Left lobe of liver (tissue), 2 donors: ENCODE measurements at regions not wholly inside any gene's neighbourhood (a gene's known extent, or its start where the extent isn't known, plus 50 kb on each side); places are given as distances from the start of the nearest gene placed in this dataset.

ENCODE experiments used
- ATAC-seq: fragments of 200-7000 bp; cut with Tn5 transposase; one replicate; pipeline ENCODE4 v1.9.1; 2020; ENCODE audit warnings: mild to moderate bottlenecking, moderate library complexity
- DNase-seq: peaks from one replicate; pipeline ENCODE4 v3.0.0-alpha.2; 2020; ENCODE audit warnings: low spot score
- donor health status: DM: no; HTN: no; CAD: no; lungs with moderate emphysema.
- donor health status: DM: no; HTN: yes; CAD: no.

DNA sequence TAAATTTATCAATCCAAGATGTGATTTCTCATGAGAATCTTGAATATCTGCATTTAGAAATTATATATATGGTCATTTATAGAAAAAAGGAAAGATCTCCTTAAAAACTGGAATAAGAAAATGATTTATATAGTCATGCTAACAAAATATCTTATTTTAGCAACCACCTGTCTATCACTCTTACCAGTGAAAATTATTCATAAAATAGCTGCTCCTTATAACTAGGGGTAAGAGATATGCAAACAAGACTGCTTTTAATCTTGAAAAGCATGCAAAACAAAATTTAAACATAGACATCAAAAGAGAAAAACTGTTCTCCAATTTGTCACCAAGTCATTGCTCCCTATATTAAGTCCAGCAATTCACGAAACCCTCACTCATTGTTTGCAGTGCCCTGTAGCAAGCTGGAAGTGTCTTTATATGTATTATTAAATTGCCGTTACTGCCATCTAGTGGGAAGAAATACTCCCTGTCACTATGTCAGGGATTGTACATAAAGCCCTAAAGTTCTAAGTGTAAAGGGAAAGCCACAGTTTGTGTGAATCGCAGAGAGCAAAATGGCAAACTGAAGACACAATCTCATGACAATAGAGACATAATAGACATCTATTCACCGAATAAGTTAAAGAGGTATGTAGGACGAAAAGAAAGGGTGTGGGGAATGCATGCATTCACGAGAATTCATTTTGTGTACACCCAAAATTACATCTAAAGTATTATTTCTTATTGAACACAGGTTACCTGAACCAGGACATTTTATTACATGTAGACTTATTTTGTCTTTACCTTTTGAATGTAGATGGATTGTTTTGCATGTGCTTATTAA, 600.5 kb downstream of the USP25 start:
- ATAC-seq (peak; percentile 99), DNase-seq (no peak)

DNA sequence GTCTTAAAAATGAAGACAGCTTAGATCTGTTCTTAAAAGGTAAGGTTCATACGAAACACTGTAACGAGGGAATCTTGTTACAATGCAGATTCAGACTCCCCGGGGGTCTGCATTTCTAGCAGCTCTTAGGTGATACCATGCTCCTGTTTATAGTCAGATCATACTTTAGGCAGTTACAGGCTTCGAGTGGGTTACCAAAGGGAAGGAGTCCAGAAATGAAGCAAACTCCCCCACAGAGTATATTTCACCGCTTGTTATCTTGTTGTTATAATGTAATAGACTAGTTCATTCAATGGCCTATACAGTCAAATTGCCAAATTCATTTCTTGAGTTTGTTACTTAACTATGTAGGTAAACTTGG, 601.1 kb downstream of the USP25 start:
- ATAC-seq, result no peak
- no peak for DNase-seq

DNA sequence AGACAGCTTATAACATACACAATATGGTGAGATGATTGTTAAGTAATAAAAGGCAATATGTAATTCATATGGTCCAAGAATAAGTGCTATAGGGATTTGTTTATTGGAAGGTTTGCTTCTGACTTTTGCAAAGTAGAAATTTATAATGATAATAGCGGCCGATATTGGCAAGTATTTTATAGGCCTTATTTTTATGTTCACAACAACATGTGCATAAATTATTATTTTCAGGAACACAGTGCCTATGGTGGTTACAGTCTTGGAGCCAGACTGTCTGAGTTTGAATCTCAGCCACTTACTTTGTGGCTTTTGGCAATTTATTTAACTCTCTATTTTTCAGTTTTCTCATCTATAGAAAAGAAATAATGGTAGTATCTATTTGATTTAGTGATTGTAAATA, 607.5 kb downstream of the USP25 start:
- no peak for DNase-seq
- ATAC-seq, result no peak

DNA sequence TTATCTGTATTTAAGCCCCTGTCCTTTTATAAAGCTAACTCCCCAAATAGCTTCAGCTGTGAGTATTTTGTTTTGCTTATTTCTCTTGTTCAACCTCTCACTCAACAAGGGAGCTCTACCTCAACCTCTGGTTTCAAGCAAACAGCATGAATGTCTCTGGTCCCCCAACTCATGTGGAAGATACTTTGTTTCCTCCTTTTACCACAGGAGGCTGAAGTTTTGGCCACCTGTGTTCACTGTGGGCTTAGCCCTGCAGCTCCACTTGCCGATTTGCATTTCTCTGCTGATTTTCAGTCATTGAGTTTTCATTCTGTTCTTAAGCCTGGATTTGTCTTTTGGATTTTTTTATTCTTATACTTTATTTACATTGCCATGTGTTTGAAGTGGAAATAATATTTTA, 613.1 kb downstream of the USP25 start:
- ATAC-seq, result no peak

DNA sequence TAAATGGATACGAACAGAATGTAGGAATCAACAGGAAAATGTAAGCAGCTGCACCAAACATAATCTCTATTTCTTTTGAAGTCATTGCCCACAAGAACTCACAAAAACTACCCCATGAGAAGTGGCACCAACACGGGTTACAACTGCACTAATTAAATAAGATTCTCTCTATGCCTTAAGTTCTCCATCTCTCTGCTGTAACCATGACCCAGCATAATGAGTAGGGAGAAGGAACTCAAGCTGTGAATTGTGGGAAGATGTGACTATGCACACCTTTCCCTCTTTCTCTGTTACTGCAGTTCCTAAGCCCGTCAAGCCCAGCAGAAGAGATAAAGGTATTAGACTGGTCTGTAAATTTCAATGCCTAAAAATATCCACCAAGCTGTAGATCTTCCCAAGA, 614.0 kb downstream of the USP25 start:
- DNase-seq, result no peak
- no peak for ATAC-seq

More for the DNA sequence above, 613.1 kb downstream of the USP25 start:
- no peak for DNase-seq

DNA sequence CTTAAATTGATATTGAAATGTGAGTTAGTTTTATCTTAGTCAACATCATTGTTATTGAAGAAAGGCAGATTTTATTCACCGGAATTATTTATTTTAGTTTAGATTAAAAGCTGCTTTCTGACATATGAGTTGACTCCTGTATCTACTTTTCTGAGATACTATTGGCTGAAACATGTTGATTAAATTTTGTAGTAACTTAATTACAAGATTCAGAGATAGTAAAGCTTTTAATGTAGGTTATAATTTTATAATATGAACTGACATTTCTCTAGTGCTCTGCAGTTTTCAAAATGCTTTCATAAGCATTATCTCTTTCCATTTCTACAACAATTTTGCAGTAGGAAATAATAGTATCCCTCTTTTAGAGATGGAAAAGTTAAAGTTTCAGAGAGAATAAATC, 616.0 kb downstream of the USP25 start:
- DNase-seq (no peak), ATAC-seq (no peak)

DNA sequence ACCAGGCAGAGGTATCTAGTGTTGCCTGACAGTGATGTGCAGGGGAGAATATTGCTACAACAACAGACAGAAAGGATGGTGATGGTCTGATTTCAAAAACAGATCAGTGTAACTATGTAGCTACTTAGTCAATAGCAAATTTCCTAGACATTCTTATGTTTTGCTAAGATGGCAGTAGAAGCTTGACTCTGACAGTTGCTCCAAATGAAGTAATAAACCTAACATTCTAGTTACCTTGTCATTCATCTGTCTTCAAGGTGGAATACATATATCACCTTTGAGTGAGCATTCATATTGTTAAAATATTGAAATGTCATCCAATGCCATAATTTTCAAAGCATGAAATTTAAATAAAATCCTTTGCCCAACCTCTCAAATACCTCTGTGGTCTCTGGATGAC, 617.4 kb downstream of the USP25 start:
- ATAC-seq (no peak), DNase-seq (no peak)

DNA sequence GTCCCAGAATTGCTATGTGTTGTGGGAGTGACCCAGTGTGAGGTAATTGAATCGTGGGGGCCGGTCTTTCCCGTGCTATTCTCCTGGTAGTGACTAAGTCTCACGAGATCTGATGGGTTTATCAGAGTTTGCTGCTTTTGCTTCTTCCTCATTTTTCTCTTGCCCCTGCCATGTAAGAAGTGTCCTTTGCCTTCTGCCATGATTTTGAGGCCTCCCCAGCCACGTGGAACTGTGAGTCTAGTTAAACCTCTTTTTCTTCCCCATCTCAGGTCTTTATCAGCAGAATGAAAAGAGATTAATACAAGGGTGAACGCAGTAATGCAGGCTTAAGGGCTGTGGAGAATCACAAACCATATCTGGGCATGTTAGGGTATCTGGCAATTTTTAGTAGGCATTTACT, 624.0 kb downstream of the USP25 start:
- ATAC-seq, result no peak
- DNase-seq, result no peak

DNA sequence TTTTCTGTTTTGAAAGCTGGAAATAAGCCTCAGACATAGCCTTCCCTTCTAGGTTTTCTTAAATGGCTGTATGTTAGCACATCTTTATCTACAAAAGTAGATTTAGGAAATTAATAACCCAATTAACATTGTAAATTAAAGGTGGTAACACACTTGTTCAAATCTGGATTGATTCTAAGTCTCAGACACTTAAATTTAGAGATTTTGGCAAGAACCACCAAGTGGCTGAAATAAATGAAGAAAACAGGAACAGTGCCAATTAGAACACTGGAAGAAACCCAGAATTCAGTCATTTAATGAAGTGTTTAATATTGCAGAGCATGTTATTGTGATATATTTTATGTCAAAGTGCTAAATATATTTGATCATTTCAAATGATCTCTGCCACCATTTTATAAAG, 628.2 kb downstream of the USP25 start:
- ATAC-seq (no peak), DNase-seq (no peak)

DNA sequence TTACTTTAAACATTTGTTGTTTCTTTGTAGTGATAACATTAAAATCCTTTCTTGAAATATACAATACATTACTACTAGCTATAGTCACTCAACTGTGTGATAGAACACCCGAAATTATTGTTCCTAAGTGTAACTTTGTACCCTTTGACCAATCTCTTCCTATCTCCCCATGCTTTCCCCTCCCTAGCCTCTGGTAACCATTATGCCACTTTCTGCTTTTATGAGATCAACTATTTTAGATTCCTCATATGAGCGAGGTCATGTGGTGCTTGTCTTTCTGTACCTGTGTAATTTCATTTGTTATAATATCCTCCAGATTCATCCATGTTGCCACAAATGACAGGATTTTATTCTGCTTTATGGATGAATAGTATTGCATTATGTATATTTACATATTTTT, 629.0 kb downstream of the USP25 start:
- DNase-seq (no peak), ATAC-seq (no peak)

DNA sequence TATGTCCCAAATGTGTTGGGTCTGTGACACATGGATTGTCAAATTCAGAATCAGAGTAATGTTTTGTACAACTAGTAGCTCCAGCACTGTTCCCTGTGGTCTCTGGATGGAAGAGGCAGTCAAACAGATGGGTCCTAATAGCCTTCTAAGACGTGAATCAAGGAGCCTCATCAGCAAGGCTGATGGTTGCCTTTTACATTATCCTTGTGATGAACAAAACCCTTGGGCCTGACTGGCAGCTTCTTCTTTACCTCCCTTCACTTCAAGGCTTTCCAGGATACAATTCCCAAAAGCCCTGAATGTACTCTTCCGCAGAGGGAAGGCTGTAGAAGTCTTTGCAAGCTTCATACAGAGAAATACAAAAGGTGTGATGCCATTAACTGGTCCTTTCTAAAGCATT, 633.3 kb downstream of the USP25 start:
- ATAC-seq (no peak), DNase-seq (no peak)

DNA sequence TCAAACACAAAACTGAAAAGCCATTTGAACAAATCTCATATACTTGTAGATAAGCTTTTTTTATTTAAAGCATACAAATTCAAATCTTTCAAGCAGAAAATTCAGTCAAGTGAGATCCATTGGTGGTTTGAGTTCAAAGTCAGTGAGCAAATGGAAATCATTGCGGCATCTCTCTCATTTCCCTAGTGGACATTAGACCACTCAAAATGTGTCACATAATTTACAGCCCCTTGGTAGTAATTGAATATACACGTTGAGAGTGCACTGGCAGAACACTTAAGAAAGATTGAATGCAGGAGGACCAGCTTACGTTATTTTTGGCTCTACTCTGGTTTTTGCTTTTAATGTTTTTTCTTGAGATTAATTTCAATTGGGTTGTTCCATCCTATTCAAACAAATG, 633.7 kb downstream of the USP25 start:
- DNase-seq (no peak), ATAC-seq (no peak)

DNA sequence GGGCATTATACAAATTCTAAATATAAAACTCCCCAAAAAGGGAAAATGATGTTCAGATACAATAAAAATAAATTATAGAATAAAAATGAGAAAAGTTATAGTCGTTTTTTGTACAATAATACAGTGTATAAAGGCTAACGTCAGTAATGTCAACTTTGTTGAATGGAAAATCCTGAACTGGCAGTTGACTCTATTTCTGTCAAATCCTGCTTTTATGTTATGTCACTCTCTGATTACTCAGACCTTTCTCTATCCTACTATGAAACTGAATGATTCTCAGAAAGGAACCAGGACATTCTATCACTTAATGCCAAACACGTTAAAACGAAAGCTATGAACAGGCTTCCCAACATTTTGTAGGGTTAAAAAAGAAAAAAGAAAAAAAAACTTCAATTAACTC, 636.4 kb downstream of the USP25 start:
- ATAC-seq (no peak), DNase-seq (no peak)

DNA sequence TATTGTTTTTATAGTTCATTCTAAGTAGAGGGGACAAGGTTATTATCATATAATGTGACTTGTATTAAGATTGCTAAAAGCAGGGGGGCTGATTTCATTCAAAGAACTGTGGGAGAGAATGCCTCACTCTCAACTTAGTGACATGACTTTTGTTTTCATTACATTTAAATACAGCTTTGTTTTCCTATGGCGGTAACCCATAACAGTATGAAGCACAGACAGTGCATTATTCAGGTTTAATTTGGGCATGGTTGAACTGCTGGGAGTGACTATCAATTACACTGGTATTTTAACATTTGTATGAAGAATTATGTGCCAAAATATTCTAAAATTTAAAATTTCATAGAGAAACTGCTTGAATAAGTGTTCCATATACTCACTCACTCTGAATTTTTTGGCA, 637.3 kb downstream of the USP25 start:
- ATAC-seq (no peak), DNase-seq (no peak)

DNA sequence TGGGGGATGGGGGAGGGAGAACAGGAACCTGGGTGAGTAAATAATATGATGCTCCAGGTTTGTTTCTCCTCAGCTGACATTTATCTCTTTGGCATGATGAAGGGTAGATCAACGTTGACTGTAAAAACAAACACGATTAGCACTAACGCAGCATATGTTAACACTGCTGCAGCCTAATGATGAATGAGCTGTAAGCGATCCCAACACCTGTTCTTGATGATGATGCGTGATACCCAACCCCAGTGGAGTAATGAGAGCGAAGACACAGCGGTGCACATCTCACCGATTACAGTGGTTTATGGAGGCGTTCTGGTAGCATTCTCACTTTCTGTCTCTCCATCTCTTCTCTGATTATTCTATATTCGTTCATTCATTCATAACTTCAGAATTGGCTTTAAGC, 640.4 kb downstream of the USP25 start:
- ATAC-seq (no peak), DNase-seq (no peak)

DNA sequence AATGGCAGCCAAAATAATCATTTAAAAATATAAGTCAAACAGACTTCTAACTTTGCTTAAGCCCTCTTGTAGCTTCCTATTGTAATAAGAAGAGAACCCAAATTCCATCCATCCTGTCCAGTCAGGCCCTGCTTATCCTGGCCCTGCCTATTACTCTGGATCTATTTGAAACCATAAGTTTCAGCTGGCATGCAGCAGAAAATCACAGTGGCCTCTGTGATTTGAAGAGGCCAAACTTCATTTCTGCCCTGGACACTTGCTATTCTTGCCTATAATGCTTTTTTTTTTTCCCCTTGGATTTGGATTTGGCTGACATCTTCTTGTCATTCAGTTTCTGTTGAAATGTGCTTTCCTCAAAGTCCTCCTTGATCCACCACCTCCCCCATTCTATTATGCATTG, 642.8 kb downstream of the USP25 start:
- DNase-seq, result no peak
- no peak for ATAC-seq

DNA sequence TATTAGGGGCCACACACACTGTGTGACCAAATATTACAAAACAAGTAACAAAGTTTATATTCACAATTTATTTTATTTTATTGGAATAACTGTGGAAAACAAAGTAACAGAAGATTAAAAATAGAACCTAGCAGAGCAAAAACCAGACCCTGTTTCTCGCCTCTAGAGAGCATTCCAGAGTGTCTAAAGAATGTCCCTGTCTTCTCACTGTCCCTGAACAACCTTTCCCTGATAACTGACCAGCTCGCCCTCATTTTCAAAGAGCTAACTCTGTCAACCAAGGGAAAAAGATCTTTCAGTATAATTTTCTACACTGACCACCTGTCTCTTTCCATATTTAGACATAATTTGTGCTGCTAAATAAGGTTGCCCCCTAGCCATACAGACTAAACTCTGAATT, 646.9 kb downstream of the USP25 start:
- ATAC-seq, result no peak
- no peak for DNase-seq

DNA sequence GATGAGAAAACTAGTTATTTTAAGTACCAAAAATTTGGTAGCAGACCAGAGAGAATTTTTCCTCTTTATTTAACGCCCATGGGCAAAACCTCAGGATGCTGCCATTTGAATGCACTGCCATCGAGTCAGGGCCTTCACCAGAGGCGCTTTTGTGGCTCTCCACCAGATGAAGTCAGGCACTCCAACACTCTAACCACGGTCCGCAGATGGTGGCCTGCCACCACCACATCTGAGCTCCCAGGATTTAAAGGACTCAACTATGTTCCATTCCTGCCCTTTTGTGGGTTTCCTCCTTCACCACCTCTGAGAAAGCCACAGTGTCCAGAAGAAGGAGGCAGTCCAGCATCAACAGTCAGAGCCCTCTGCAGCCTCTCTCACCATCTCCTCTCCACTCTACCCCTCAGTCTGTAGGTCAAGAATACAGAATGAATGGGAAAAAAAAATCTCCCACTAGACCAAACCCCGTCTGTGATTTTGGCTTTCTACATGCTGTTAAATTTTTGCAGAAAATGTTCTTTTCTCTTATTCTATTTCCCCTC, 647.4 kb downstream of the USP25 start:
- ATAC-seq, result no peak
- no peak for DNase-seq

DNA sequence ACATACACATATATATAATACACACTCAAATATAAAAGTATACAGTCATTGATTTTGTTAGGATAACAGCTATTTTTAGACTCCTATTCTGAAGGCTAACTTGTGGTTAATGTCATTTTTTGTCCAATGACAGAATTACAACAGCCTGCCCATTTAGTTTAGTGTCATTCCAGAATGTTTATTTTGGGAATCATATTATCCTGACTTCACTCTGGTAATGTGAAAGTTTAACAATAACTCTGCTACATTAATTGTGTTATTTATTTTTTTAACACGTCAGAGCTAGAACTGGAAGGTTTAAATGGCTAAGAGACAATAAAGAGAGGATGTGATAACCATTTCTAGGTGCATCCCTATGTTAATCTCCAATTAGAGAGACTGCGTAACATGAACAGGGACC, 648.1 kb downstream of the USP25 start:
- ATAC-seq (no peak), DNase-seq (no peak)

DNA sequence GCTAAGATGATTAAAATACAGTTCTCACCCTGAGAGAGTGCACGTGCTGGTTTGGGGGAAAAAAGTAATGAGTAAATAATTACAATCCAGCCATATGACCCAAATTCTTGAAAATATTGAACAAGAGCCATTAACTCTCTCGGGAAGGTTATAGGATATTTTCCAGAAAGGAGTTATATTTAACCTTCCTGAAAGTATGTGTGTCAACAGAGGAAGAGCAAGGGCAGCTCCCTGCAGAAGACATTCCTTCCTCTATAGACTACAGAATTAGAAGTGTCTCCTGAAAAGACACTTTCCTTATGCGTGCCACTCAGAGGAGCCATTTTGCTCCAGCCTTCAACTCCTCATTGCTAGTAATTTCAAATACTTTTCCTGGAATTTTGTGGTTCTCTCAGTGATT, 648.7 kb downstream of the USP25 start:
- DNase-seq (no peak), ATAC-seq (no peak)

DNA sequence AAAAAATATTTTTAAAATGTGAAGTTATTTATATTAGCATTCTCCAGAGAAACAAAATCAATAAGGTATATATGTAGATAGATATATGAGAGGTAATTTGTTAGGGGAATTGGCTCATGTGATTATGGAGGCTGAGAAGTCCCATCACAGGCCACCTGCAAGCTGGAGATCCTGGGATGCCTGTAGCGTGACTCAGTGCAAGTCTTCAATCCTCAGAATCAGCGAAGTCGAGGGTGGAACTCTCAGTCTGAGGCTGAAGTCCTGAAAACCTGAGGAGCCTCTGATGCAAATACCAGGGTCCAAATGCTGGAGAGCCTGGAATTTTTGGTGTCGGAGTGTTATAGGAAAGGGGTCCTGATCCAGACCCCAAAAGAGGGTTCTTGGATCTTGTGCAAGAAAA, 658.5 kb downstream of the USP25 start:
- no peak for DNase-seq
- ATAC-seq, result no peak

DNA sequence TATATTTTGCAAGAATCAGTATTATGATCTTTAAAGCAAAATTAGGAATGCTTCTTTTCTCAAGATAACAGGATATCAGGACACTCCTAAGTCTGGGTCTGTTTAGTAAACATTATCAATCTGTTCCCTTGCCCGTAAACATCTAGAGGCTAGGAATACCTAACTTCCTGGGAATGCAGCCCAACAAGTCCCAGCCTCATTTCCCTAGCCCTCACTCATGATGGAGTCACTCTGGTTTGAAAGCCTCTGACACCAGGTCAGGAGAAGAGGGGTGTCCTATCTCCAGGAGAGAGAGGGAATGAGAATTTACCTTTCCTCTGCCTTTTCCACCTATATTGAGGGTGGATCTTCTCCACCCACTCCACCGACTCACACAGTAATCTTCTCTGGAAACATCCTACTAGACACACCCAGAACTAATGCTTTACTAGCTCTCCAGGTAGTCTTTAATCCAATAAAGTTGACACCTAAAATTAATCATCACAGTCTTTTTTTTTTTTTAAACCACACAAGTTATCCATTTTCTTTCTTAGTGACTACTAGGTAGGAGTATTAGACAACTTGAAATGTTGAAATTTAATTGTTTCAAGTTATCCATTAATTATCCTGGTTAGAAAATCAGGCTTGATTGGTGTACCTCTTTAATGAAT, 659.3 kb downstream of the USP25 start:
- no peak for ATAC-seq
- no peak for DNase-seq

DNA sequence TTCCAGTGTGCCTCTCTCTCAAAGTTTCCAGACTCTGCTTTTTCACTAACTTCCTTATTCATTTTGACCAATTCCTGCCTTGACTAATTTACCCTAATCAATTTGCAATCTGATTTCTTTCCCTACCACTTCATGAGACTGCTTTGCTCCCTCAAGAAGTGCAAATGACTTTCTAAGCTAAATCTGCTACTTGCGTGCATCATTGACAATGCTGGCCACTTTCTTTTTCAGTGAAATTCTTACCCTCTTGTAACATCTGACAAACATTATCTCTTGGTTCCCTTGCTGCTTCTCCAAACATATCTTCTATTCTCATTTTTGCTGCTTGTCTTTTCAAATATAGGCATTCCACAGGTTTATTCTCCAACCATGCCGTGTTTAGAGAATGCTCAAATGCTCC, 659.9 kb downstream of the USP25 start:
- DNase-seq, result no peak
- no peak for ATAC-seq
